Prostate gland (tissue), 2 donors: ENCODE measurements at regions not wholly inside any gene's neighbourhood (a gene's known extent, or its start where the extent isn't known, plus 50 kb on each side); places are given as distances from the start of the nearest gene placed in this dataset.

Experiments used
- CTCF ChIP-seq, 4 experiments: fragments of 200-600 bp in 2 of 4; fragments of 450-650 bp in 2 of 4; sonication (generic) in 2 of 4; IDR thresholded peaks; 1 replicate in 3 of 4; 2 replicates in 1 of 4; pipeline ENCODE4 v1.5.1; 2016 to 2019; ENCODE audit warnings: antibody characterized with exemption in 4 of 4, mild to moderate bottlenecking in 2 of 4, moderate library complexity in 2 of 4
- POLR2A ChIP-seq: fragments of 450-650 bp; IDR thresholded peaks from one replicate; pipeline ENCODE4 v1.6.1; 2016; ENCODE audit warnings: antibody characterized with exemption, mild to moderate bottlenecking

GRCh38 chr2:241975593-241976284 is 106.2 kb downstream of the RTP5 start:
- no peak for TF ChIP-seq CTCF (IDR thresholded peaks at IDR 0.05)
- no peak for TF ChIP-seq POLR2A
